ENCODE measurements at regions not wholly inside any gene's neighbourhood (a gene's known extent, or its start where the extent isn't known, plus 50 kb on each side); places are given as distances from the start of the nearest gene placed in this dataset.

- TF ChIP-seq JUN (IDR thresholded peaks at IDR 0.05; ENCODE audit: borderline replicate concordance, insufficient read depth, insufficient read length, low read depth) (no peak), POLR2AphosphoS5 (IDR thresholded peaks at IDR 0.05; ENCODE audit: insufficient read depth, low read depth, low read length) (no peak), GATA2 (IDR thresholded peaks at IDR 0.05; ENCODE audit: insufficient read depth, insufficient read length, low read depth, low read length) (no peak), POLR2A (IDR thresholded peaks at IDR 0.05; ENCODE audit: low read depth, low read length) (no peak), CTCF (IDR thresholded peaks at IDR 0.05; ENCODE audit: extremely low read depth in 1 of 2, insufficient read depth in 1 of 2, low read depth in 1 of 2, low read length in 2 of 2) (no peak), EZH2 (IDR thresholded peaks at IDR 0.05; ENCODE audit: borderline replicate concordance, low read depth, low read length, severe bottlenecking) (no peak), MYC (IDR thresholded peaks at IDR 0.05; ENCODE audit: low read depth, low read length) (no peak), MAX (IDR thresholded peaks at IDR 0.05; ENCODE audit: insufficient read depth, insufficient read length) (no peak), FOS (IDR thresholded peaks at IDR 0.05; ENCODE audit: borderline replicate concordance, insufficient read depth, low read length) (no peak)
- Histone ChIP-seq H4K20me1 (replicated peaks; ENCODE audit: control insufficient read depth, extremely low read depth, insufficient read depth, low read length) (no peaks in the 10 kb centered on the region), H3K27ac (ENCODE audit: insufficient read depth, low read depth, low read length) (no peak overlapping the region), H3K9me3 (replicated peaks; ENCODE audit: control insufficient read depth, insufficient read depth, low read length) (peaks cover 2% of the 10 kb centered on the region), H2AFZ (ENCODE audit: low read depth, low read length) (no peak overlapping the region), H3K4me1 (ENCODE audit: control insufficient read depth, extremely low read depth, insufficient read depth, low read length) (no peaks in the 10 kb centered on the region), H3K9ac (replicated peaks; ENCODE audit: extremely low read depth, insufficient read depth, low read length) (no peak overlapping the region), H3K4me2 (ENCODE audit: insufficient read depth, low read length) (no peak overlapping the region), H3K36me3 (ENCODE audit: control insufficient read depth in 2 of 2, extremely low read depth in 1 of 2, insufficient read depth in 2 of 2, low read length in 2 of 2) (no peaks in the 10 kb centered on the region), H3K27me3 (ENCODE audit: control insufficient read depth in 2 of 2, insufficient read depth in 2 of 2, low read length in 2 of 2) (no peaks in the 10 kb centered on the region), H3K9me1 (replicated peaks; ENCODE audit: control insufficient read depth, extremely low read depth, insufficient read depth, low read length) (no peaks in the 10 kb centered on the region), H3K4me3 (replicated peaks in 1 of 3; ENCODE audit: insufficient read depth in 1 of 3, low read depth in 1 of 3, low read length in 3 of 3) (no peak overlapping the region), H3K79me2 (ENCODE audit: control insufficient read depth, insufficient read depth, low read length) (no peaks in the 10 kb centered on the region)
- ChIA-PET POLR2A (no interaction called here), CTCF (no interaction called here)
- BruUV-seq (replicated peaks) = no TSS peak
- DNase-seq (ENCODE audit: low read depth, low spot score) (no peak), FAIRE-seq (no peak)
- dilution Hi-C loops (cut with MboI; ENCODE audit: extremely low pct_ligation_motif_present, low sequenced_read_pairs) (no loop called here), intact Hi-C loops (cut with micrococcal nuclease) (no loop called here)
Measured at GRCh38 chr4:61041527-61041926, 158.6 kb upstream of the ADGRL3 start.
